ENCODE measurements at regions not wholly inside any gene's neighbourhood (a gene's known extent, or its start where the extent isn't known, plus 50 kb on each side); places are given as distances from the start of the nearest gene placed in this dataset.

GRCh38 chr13:97889803-97890202 lies 63.7 kb upstream of the IPO5 start:
- TF ChIP-seq TBP (CRISPR knock-in tag; IDR thresholded peaks at IDR 0.05) (no peak), SP1 (IDR thresholded peaks at IDR 0.05) (no peak), SP1 (CRISPR knock-in tag; IDR thresholded peaks at IDR 0.05) (no peak), ZNF354B (CRISPR knock-in tag; IDR thresholded peaks at IDR 0.05) (no peak), ZNF580 (CRISPR knock-in tag; IDR thresholded peaks at IDR 0.05; ENCODE audit: borderline replicate concordance, low read depth) (no peak), ZNF501 (CRISPR knock-in tag; IDR thresholded peaks at IDR 0.05) (no peak)
